HL-60/S4 (cell line): ENCODE measurements at regions not wholly inside any gene's neighbourhood (a gene's known extent, or its start where the extent isn't known, plus 50 kb on each side); places are given as distances from the start of the nearest gene placed in this dataset.
"Not testable (repeated sequence)": the region's sequence is repeated elsewhere in the genome, so short reads cannot be mapped to it uniquely, and the experiment has no call there.

Experiments used
- in situ Hi-C: fragments of 300-500 bp; cut with MboI; formaldehyde crosslinking; loops from 2 replicates; pipeline ENCODE4 v1.14.3; 2022; ENCODE audit warnings: low sequenced_read_pairs

DNA sequence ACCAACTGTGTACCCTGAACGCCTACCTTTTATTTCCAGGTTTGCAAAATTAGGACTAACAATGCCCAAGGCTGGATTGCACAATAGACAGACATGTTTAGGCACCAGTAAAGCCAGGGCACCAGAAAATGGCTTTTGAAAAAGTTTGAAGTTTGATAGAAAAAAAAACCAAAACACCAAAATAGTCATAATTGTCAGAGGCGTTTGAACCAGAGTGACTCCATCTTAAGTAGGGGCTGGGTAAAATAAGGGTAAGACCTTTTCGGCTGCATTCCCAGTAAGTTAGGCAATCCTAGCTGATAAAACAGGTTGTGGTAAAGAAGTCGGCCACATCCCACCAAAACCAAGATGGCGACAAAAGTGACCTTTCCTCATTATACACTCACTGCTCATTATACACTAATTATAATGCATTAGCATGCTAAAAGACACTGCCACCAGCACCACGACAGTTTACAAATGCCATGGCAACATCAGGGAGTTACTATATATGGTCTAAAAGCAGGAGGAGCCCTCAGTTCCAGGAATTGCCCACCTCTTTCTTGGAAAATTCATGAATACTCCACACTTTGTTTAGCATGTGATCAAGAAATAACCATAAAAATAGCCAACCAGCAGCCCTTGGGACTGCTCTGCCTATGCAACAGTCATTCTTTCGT is 71.2 kb upstream of the EPCAM start:
- in situ Hi-C loops: no loop called here

DNA sequence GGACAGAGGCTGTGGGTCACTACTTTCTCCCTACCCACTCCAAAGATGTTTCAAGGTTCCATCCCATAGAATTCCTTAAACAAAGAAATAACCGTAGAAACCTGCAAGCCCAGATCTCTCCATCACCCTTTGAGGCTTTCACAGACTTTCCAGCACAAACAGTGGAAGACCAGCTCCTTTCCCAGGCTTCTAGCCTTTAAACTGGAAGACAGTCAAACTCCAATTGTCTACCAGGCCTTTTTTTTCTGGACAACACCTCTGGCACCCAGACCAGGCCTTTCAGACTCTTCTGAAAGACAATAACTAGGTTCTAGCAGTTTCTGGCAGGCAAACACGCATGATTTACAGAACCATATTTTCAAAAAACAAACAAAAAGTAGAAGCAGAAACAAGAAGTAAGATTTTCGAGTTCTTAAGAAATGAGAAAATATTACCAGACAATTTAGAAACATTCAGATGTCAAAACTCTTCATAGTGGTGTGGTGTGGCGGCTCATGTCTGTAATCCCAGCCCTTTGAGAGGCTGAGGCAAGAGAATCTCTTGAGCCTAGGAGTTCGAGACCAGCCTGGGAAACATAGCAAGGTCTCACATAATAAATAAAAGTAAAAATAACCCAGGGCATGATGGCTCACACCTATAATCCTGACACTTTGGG is 73.0 kb upstream of the EPCAM start:
- in situ Hi-C loops: no loop called here

DNA sequence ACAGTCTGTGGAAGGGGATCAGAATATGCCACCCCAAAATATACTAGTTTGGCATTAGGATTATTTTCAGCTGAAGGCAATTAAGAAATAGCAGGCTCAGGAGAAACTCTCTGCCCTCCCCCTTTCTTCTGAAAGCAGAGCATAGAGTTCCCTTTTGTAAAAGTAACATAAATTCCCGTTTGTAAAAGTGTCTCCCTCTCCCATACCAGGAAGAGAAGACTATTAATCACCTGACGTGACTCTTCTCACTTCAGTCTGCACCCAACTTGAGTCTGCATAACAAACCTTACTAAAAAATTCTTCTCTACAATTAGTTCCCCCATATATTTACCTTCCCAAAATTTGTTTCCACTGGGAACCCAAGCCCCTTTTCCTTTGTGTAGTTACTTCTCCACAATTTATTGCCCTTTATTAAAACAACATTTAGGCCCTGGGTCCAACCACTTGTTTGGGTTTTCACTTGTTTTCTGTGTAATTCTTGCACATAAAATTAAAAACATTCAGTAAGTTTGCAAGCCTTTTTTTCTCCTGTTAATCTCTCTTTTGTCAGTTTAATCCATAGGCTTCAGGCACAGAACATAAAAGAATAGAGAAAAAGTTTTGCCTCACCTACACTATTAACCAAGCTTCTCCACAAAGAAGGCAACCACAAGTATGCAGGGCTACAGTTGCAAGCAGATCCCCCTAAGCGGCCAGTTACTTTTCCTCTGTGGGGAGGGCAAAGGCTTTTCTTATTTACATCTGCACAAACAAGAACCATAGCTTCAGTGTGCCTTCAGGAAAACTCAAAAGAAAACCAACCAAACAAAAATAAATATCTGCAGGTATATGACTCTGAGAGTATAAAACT is 73.8 kb upstream of the EPCAM start:
- in situ Hi-C loops: no loop called here

DNA sequence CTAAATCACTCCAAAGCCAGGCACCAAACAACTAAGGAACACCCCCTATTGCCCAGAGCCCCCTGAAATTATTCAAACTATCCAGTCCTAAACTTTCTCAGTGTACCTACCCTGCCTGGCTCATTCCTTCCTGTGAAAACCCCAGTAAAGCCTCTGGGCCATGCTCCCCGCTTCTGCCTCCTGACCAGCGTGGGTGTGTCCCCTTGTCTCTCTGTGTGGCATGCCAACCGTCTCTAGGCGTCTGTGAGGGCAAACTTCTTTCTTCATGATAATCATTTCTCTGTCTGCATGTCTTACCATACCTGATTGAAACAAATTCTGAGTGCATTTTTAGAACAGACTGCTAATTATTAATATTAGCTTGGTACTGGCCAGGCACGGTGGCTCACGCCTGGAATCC is 75.1 kb upstream of the EPCAM start:
- in situ Hi-C loops: no loop called here

DNA sequence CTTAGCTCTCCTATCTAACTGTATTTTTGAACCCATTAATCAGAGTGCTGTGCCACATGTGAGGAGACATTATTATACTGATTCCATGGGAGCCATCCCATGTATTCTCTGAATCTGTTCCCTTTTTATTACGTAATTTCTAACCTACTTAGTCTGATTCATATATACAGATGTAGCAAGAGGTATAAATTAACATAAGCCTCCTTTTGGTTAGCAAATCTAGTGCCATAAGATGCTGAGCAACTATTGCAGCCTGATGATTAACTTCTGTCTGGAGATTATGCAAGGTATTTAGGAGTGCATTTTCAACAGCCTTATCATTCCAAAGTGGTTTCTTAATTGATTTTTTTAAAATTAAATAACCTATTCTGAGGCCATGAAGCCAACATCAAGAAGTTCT is 80.2 kb upstream of the EPCAM start:
- in situ Hi-C loops: no loop called here

DNA sequence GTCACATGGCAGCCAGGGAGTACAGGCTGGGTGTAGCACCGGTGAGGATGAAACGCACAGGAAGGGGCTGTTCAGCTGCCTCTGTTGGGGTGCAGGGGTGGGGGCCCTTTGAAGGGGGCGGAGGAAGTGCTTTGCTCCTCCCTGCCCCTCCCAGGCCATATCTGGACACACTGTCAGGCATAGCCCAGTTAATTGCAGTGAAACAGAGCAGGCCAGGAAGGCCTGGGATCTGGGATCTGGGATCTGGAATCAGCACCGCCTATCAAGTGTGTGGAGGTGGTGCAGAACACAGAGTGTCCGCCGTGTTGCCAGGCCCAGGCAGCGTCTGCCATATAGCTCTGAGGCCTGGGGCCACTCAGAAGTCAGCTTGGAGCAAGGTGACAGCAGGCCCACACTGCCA is 85.5 kb upstream of the EPCAM start:
- in situ Hi-C loops: no loop called here

DNA sequence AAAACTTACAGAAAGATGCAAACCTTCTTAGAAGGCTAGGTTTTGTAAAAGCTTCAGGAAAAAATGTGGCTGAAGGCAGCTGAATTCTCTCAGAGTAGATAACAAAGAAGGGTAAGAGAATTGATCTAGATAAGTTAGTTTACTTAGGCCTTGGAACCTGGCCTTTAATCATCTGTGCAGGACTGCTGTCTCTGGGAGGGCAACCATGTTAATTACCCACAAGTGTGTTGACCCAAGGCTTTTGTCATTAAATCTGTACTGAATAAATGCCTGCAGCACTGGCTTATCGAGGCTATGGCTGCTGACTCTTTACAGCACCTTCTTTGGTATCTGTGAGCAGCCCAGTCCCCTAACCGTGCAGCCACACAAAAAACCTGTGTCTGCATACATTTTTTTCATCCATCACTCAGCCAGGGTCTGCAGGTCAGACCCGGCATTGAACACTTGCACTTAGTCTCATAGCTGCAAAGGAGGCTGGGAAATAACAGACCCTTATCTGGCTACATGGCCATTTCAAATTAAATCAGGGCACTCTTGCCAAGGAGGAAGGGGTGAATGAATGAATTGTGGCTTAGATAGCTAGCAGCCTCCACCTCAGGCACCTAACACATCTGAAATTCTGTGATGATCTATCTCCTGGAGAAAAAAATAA is 86.4 kb upstream of the EPCAM start:
- in situ Hi-C loops: no loop called here

DNA sequence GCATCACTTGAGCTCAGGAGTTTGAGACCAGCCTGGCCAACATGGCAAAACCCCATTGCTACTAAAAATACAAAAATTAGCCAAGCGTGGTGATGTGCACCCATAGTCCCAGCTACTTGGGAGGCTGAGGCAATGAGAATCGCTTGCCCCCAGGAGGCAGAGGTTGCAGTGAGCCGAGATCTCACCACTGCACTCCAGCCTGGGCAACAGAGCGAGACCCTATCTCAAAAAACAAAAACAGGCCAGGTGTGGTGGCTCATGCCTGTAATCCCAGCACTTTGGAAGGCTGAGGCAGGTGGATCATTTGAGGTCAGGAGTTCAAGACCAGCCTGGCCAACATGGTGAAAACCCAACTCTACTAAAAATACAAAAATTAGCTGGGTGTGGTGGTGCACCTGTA is 89.6 kb upstream of the EPCAM start:
- in situ Hi-C loops: not testable (repeated sequence)

DNA sequence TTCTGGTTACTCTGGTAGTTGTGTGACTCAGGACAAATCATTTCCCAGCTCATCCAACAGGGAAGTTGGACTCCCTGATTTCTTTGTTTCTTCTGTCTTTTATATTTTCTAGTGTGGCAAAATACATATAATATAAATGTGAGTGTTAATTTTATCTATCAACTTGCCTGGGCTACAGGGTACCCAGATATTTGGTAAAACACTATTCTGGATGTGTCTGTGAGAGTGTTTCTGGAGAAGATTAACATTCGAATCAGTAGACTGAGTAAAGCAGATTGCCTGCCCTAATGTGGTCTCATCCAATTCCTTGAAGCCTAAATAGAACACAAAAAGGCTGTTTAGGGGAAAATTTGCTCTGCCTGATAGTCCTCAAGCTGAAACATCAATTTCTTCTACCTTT is 91.1 kb upstream of the EPCAM start:
- in situ Hi-C loops: no loop called here

DNA sequence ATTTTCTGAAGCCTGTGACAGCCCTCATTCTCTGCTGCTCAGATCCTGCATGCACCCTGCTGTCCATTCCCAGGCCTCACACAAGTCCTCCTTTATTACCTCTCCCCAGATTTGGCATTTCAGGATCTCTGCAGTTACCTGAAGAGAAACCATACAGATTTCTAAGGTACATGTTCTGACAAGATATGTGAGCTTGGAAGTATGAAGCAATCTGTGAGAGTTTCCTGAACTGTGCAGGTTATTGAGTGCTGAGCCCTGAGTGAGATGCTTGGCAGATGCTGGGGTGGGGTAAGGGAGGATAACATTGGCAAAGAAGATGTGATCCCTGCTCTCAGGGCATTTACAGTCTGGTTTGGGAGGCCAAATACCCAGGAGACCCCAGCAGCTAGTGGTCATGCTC is 91.9 kb upstream of the EPCAM start:
- in situ Hi-C loops: no loop called here

DNA sequence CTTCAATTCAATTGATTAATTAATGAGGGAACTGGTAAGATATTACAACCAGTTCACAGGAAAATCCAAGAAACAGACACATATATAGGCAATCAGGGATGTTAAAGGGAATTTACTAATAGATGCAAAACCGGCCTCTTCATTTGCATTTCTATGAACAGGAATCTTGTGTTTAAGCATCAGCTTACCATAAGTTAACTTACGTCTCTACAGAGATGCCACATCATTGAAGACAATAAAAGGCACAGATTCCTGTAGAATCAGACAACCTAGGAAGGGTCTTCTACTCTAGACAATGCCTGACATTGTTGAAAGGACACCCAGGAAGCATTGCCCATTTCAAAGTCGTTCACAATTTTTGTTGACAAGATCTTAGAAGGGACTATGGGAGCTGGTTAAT is 93.0 kb upstream of the EPCAM start:
- in situ Hi-C loops: no loop called here

DNA sequence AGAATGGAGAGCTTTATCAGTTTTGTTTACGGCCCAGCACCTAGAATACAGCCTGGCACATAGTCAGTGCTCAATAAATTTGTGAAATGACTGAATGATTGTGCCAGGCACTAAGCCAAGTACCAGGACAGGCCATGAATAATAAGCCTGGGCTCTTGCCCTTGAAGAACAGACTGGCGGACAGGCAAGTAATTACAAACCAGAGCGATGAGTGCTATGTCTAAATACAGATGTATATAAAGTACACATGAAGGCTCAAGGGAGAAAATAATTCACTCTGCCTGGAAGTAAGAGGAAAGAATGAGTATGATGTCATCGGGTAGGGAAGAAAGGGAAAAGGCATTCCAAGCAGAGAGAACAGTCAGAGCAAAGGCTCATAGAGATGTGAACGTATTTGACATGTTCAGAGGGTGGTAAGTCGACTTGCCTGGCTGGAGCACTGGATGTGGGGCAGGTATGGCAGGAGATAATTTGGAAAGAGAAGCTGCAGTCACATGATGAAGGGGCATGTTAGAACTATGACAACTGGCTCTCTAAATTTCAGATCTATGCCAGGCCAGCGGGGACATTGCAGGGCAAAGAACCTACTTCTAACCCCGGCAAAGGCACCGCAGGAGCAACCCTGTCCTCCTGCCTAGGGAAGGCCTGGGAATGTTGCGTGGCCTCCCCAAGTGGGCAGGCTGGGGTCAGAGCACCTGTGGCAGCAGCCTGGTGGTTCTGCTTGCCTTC is 94.9 kb upstream of the EPCAM start:
- in situ Hi-C loops: no loop called here

DNA sequence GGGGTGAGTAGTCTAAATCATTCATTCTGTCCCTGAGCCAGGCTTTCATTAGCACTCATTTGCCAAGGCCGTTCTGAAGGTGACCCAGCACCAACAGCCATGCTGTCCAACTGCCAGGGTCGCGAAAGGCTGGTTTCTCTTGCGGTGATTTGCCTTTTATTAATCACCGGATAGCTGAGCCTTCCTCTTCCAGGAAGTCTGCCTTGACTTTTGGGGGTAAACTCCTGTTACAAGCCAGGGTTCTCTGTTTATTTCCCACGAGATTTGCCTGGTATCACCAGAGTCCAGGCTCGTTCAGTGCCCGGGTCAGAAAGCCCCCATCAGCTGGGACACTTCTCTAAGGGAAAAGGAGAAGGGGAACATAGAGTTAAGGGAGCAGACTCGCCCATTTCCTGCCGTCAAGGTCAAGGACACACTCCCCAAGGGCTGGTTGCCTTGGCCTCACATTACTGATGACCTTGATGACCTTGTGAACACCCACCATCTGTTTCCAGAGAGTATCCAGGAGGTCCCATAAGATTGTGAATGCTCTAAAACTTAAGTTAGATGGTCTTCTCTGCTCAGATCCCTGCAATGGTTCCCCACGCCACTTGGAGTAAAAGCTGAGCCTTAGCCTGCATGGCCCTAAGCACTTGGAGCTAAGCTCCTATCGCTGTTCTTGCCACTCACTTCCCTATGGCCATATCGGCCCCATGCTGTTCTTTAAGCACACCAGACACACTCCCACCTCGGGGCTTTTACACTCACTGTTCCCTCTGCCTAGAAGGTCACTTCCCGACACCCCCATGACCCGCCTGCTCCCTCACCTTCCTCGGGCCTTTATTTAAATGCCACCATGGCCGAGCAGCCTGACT is 96.0 kb upstream of the EPCAM start:
- in situ Hi-C loops: no loop called here

DNA sequence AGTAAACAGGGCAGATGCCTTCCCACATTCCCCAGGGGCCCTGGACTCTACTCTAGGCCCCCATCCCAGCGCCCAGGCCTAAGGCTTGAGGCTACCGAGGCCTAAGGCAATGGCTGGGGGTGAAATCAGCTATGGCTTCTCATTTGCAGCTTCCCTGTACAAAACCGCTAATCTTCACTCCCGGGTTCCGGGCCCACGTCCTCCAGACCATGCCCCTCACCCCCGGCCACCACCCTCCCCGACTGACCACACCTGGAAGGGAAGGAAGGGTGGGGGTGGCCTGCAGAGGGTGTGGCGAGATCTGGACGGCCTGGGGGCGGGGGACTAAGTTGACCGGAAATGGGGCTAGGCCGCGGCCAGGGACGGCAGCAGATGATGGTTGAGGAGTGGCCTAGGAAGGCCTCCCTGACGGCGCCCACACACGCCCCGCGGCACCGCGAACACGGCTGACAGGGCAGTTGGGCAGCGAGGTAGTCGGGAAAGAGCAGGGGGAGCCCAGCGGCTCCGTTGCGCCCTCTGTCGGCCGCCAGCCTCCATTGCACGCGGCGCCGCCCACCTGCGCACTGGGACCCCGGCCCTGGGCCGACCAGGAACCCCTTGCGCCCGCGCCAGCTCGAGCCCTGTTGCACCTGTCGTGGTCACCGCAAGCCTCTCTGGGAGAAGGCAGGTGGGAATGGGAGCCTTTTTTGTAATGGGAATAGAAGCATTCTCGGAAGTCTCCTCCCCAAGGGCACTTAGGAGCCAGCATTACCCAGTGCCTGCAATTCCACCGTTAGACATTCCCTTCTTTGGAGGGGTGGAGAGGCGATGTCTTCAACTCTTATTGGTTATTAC is 95.9 kb upstream of the CALM2 start:
- in situ Hi-C loops: no loop called here

DNA sequence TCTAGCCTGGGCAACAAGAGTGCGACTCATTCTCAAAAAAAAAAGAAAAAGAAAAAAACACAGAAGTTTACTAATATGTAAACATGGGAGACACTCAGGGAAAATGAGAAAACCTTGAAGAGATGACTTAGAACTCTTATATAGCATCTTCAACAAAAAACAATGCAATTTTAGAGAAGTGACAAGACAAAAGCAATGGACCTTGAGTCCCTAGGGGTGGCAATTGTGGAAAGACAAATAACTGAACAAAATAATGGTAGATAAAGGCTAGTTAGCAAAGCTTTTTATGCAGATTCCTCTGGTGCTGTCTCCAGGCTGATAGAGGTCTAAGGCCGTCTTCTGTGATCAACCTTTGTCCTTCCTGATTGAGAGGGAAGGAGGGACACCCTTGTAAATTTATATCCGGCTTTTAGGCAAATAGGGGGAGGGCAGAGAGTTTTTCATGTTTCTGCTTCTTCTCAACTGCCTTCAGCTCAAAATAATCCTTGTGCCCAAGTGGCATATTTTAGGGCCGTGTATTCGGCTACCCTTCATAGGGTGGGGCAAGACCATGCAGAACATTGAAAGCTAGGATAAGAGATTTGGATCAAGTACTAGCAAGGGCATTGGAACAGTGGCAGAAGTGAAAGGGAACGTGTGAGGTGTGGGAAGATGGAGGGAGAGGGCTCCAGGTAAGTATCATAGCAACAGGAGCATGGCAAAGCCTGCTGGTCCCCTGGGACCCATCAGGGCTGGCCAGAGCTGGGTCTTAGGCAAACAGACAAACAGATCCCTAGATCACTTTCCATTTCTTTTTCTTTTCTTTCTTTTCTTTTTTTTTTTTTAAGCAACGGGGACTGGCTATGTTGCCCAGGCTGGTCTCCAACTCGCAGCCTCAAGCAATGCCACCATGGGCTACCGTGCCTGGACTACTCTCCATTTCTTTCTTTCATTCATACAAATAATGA is 95.0 kb upstream of the CALM2 start:
- in situ Hi-C loops: no loop called here

DNA sequence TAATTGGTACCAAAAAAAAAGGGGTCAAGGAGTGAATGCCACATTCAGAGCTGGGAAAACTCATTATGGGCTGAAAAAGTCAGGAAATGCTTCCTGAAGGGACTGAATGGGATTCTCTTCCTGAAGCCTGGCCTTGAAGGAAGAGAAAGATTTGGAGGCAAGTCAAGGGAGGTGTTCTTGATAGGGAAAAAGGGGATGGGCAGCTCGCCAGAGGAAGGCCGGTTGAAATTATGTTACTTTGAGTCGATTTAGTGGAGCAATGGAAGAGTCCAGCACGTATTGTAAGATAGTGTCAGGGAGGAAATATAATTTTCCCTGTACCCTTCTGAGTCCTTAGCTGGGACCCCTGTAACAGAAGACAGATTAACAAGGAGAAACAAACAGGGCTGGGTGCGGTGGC is 94.1 kb upstream of the CALM2 start:
- in situ Hi-C loops: no loop called here

DNA sequence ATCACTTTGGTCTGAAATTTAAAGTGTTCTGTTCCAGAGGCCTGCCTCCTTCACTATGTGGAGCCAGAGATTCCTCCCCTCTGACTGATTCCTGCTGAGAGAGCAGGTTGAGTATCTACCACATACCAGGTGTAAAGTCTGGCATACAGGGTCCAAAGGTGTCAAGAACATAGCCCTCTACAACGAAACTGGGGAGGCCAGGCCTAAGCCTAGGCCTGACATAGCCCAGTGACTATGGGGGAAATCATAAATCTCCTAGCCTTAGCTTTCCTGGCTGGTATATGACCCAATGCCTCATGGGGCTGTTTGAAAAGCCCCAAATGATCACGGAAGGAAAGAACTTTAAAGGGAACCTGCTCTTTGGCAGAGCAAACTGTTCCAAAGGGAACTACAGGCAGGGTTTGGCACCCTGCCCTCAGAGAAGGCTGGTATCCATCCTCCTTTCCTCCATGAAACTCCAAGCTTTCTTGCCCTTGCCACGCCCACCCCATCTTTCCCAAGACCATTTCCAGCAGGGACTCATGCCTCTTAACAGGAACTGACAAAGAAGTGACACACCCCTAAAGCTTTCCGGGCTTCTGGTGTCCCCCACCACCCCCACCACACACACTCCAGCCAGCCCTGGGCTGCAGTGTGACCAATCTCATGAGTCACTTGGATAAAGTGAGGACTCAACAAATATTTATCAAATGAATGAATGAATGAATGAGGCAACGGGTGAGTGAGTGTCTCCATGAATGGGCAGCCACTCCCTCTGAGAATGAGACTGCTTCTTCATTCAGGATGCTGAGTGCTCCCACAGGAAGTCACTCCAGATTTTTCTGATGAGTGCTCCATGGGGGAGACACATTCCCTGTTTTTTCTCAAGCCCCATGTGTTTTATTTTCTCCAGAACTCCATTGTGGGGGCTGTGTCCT is 93.3 kb upstream of the CALM2 start:
- in situ Hi-C loops: no loop called here
